ENCODE measurements at regions not wholly inside any gene's neighbourhood (a gene's known extent, or its start where the extent isn't known, plus 50 kb on each side); places are given as distances from the start of the nearest gene placed in this dataset.

GRCh38 chr4:35591035-35591434, 653.3 kb downstream of the ARAP2 start:
- Histone ChIP-seq H3K27ac (no peak overlapping the region), H3K9me3 (no peaks in the 10 kb centered on the region), H3K4me1 (no peaks in the 10 kb centered on the region), H3K4me2 (no peak overlapping the region), H3K4me3 (no peak overlapping the region)
- no peak for DNase-seq (ENCODE audit: low read depth in 1 of 2, low spot score in 1 of 2)
- CTCF ChIA-PET, result no interaction called here
- POLR2A ChIA-PET, result no interaction called here
- FAIRE-seq, result no peak
- TF ChIP-seq SREBF2 (IDR thresholded peaks at IDR 0.05), result no peak
- TF ChIP-seq EP300 (IDR thresholded peaks at IDR 0.05), result no peak
- no peak for TF ChIP-seq GATA3 (IDR thresholded peaks at IDR 0.05; ENCODE audit: borderline replicate concordance)
- TF ChIP-seq HOXB13 (CRISPR knock-in tag; IDR thresholded peaks at IDR 0.05; ENCODE audit: low read depth), result no peak
- TF ChIP-seq BCL3 (IDR thresholded peaks at IDR 0.05), result no peak
- TF ChIP-seq EHMT2 (IDR thresholded peaks at IDR 0.05; ENCODE audit: low read depth), result no peak
- TF ChIP-seq RAD21 (conservative IDR thresholded peaks at IDR 0.05 in 1 of 2, IDR thresholded peaks at IDR 0.05 in 1 of 2), result no peak
- no peak for TF ChIP-seq RNF2 (IDR thresholded peaks at IDR 0.05; ENCODE audit: borderline replicate concordance, low read depth)
- no peak for TF ChIP-seq ATOH8 (CRISPR knock-in tag; IDR thresholded peaks at IDR 0.05; ENCODE audit: low read depth)
- no peak for TF ChIP-seq MYC (IDR thresholded peaks at IDR 0.05; ENCODE audit: borderline replicate concordance, low read length)
- TF ChIP-seq ZFP36 (IDR thresholded peaks at IDR 0.05; ENCODE audit: borderline replicate concordance, partially characterized antibody), result no peak
- no peak for TF ChIP-seq E2F6 (IDR thresholded peaks at IDR 0.05; ENCODE audit: borderline replicate concordance, low read depth)
- TF ChIP-seq CBX8 (IDR thresholded peaks at IDR 0.05), result no peak
- no peak for TF ChIP-seq RFX5 (IDR thresholded peaks at IDR 0.05)
- TF ChIP-seq CEBPB (IDR thresholded peaks at IDR 0.05), result no peak
- no peak for TF ChIP-seq SMC3 (IDR thresholded peaks at IDR 0.05)
- ATAC-seq, result no peak

- Histone ChIP-seq H3K27ac (no peak overlapping the region), H3K9me3 (no peaks in the 10 kb centered on the region), H3K4me3 (no peak overlapping the region), H3K4me2 (no peak overlapping the region), H3K4me1 (no peaks in the 10 kb centered on the region)
- TF ChIP-seq FOSB (CRISPR knock-in tag; IDR thresholded peaks at IDR 0.05) (no peak), MAZ (IDR thresholded peaks at IDR 0.05; ENCODE audit: borderline replicate concordance, low read depth, low read length) (no peak), MAFK (IDR thresholded peaks at IDR 0.05; ENCODE audit: partially characterized antibody) (no peak), HOXA7 (CRISPR knock-in tag; IDR thresholded peaks at IDR 0.05) (no peak), SREBF2 (IDR thresholded peaks at IDR 0.05) (no peak), RFX5 (IDR thresholded peaks at IDR 0.05) (no peak), RNF2 (IDR thresholded peaks at IDR 0.05; ENCODE audit: borderline replicate concordance, low read depth) (no peak), NR3C1 (IDR thresholded peaks at IDR 0.05) (no peak), HOXB5 (CRISPR knock-in tag; IDR thresholded peaks at IDR 0.05) (no peak), E2F6 (IDR thresholded peaks at IDR 0.05; ENCODE audit: borderline replicate concordance, low read depth) (no peak), ZC3H11A (IDR thresholded peaks at IDR 0.05) (no peak), TP53 (CRISPR knock-in tag; IDR thresholded peaks at IDR 0.05) (no peak), HOXB13 (CRISPR knock-in tag; IDR thresholded peaks at IDR 0.05; ENCODE audit: low read depth) (no peak), MYC (IDR thresholded peaks at IDR 0.05; ENCODE audit: borderline replicate concordance, low read length) (no peak), RAD21 (conservative IDR thresholded peaks at IDR 0.05 in 1 of 2, IDR thresholded peaks at IDR 0.05 in 1 of 2) (no peak), EHF (CRISPR knock-in tag; IDR thresholded peaks at IDR 0.05) (no peak), CTCF (IDR thresholded peaks at IDR 0.05) (no peak), NFE2L2 (conservative IDR thresholded peaks at IDR 0.05; ENCODE audit: low read length) (no peak), ZNF302 (CRISPR knock-in tag; IDR thresholded peaks at IDR 0.05) (no peak), TFCP2L1 (CRISPR knock-in tag; IDR thresholded peaks at IDR 0.05) (no peak)
- FAIRE-seq (no peak), DNase-seq (ENCODE audit: low read depth in 1 of 2, low spot score in 1 of 2) (no peak), ATAC-seq (no peak)
- 20% methylated on average over 3 of the region's 3 CpGs for WGBS (ENCODE audit: missing lambda C conversion rate)
- ChIA-PET POLR2A (no interaction called here), CTCF (no interaction called here)
Measured at GRCh38 chr4:35604252-35604651, 640.1 kb downstream of the ARAP2 start.
